NCI-H460 (cell line): ENCODE measurements at regions not wholly inside any gene's neighbourhood (a gene's known extent, or its start where the extent isn't known, plus 50 kb on each side); places are given as distances from the start of the nearest gene placed in this dataset.

ENCODE experiments used
- DNase-seq: peaks from one replicate; pipeline ENCODE4 v3.0.0-alpha.2; 2016; ENCODE audit warnings: low read depth; ENCODE audit errors: extremely low read depth

- DNase-seq: no peak
Measured at GRCh38 chr10:69738858-69739435, 62.8 kb upstream of the COL13A1 start.

GRCh38 chr10:69739634-69740033 is 62.1 kb upstream of the COL13A1 start:
- no peak for DNase-seq

- no peak for DNase-seq
Measured at GRCh38 chr10:69740126-69740525, 61.6 kb upstream of the COL13A1 start.

GRCh38 chr10:69741252-69741651 is 60.5 kb upstream of the COL13A1 start:
- DNase-seq: no peak

- no peak for DNase-seq
Measured at GRCh38 chr10:69741671-69742355, 59.9 kb upstream of the COL13A1 start.

GRCh38 chr10:69742356-69742695 is 59.4 kb upstream of the COL13A1 start:
- DNase-seq: no peak

- no peak for DNase-seq
Measured at GRCh38 chr10:69742928-69743602, 58.6 kb upstream of the COL13A1 start.

GRCh38 chr10:69744971-69745370 is 56.7 kb upstream of the COL13A1 start:
- DNase-seq: no peak

- no peak for DNase-seq
Measured at GRCh38 chr10:69745698-69746097, 56.0 kb upstream of the COL13A1 start.

GRCh38 chr10:69747179-69747578 is 54.5 kb upstream of the COL13A1 start:
- no peak for DNase-seq

GRCh38 chr10:69748621-69749020 is 53.1 kb upstream of the COL13A1 start:
- DNase-seq: no peak

GRCh38 chr10:69749178-69750010 is 52.3 kb upstream of the COL13A1 start:
- DNase-seq: no peak

- no peak for DNase-seq
Measured at GRCh38 chr10:69750011-69750373, 51.7 kb upstream of the COL13A1 start.

- DNase-seq: no peak
Measured at GRCh38 chr10:69750725-69751124, 51.0 kb upstream of the COL13A1 start.

- no peak for DNase-seq
Measured at GRCh38 chr10:69751214-69751613, 50.5 kb upstream of the COL13A1 start.
